MM.1S (cell line): ENCODE measurements at regions not wholly inside any gene's neighbourhood (a gene's known extent, or its start where the extent isn't known, plus 50 kb on each side); places are given as distances from the start of the nearest gene placed in this dataset.

Experiments used
- DNase-seq: peaks from one replicate; pipeline ENCODE4 v3.0.0-alpha.2; 2015
- H2AFZ ChIP-seq: fragments of 300-600 bp; sonication (generic); 2 replicates; pipeline ENCODE4 v1.6.0; 2016; ENCODE audit warnings: antibody characterized with exemption, low read length
- H3F3A ChIP-seq: fragments of 300-600 bp; sonication (generic); 2 replicates; pipeline ENCODE4 v1.6.1; 2016; ENCODE audit warnings: mild to moderate bottlenecking, antibody characterized with exemption, low read length, moderate library complexity, mixed read lengths; ENCODE audit not compliant: insufficient read depth
- H3K27ac ChIP-seq: fragments of 300-600 bp; sonication (generic); 2 replicates; pipeline ENCODE4 v1.5.1; 2016; ENCODE audit warnings: mild to moderate bottlenecking, low read length
- H3K27me3 ChIP-seq: fragments of 300-600 bp; sonication (generic); replicated peaks from 2 replicates; pipeline ENCODE4 v1.6.0; 2016; ENCODE audit warnings: low read length; ENCODE audit not compliant: insufficient read depth
- H3K36me3 ChIP-seq: fragments of 300-600 bp; sonication (generic); replicated peaks from 2 replicates; pipeline ENCODE4 v1.6.1; 2016; ENCODE audit warnings: mild to moderate bottlenecking, low read length, mixed read lengths; ENCODE audit not compliant: insufficient read depth
- H3K4me1 ChIP-seq: fragments of 300-600 bp; sonication (generic); 2 replicates; pipeline ENCODE4 v1.6.1; 2016; ENCODE audit warnings: low read length, mixed read lengths
- H3K4me2 ChIP-seq: fragments of 300-600 bp; sonication (generic); 2 replicates; pipeline ENCODE4 v1.6.0; 2016; ENCODE audit warnings: low read depth, low read length
- H3K4me3 ChIP-seq: fragments of 300-600 bp; sonication (generic); 2 replicates; pipeline ENCODE4 v1.5.1; 2016; ENCODE audit warnings: low read length, mixed read lengths
- H3K79me2 ChIP-seq: fragments of 300-600 bp; sonication (generic); 2 replicates; pipeline ENCODE4 v1.6.1; 2016; ENCODE audit warnings: mixed run types, low read length, mixed read lengths
- H3K9ac ChIP-seq: fragments of 300-600 bp; sonication (generic); 2 replicates; pipeline ENCODE4 v1.6.1; 2016; ENCODE audit warnings: low read length, mixed read lengths
- H3K9me2 ChIP-seq: fragments of 300-600 bp; sonication (generic); replicated peaks from 2 replicates; pipeline ENCODE4 v1.6.1; 2016; ENCODE audit warnings: mild to moderate bottlenecking, low read length, mixed read lengths; ENCODE audit not compliant: insufficient read depth
- H3K9me3 ChIP-seq: fragments of 300-600 bp; sonication (generic); replicated peaks from 2 replicates; pipeline ENCODE4 v1.6.1; 2016; ENCODE audit warnings: mild to moderate bottlenecking, low read length, mixed read lengths; ENCODE audit not compliant: insufficient read depth
- H4K20me1 ChIP-seq: fragments of 300-600 bp; sonication (generic); 2 replicates; pipeline ENCODE4 v1.6.1; 2016; ENCODE audit warnings: mild to moderate bottlenecking, low read length, moderate library complexity, mixed read lengths; ENCODE audit not compliant: insufficient read depth
- EZH2 ChIP-seq: fragments of 300-600 bp; sonication (generic); optimal IDR thresholded peaks from 2 replicates; pipeline ENCODE3; 2017; ENCODE audit warnings: low read depth, mild to moderate bottlenecking, antibody characterized with exemption, low read length, mixed read lengths
- EZH2phosphoT487 ChIP-seq: fragments of 300-600 bp; sonication (generic); IDR thresholded peaks from 2 replicates; pipeline ENCODE4 v1.6.1; 2018; ENCODE audit warnings: antibody characterized with exemption, low read length
- TF ChIP-seq, protein P1 (sequence below): fragments of 300-600 bp; sonication (generic); IDR thresholded peaks from 2 replicates; pipeline ENCODE4 v1.5.1; 2016; ENCODE audit warnings: antibody characterized with exemption, low read length, mixed read lengths

- Histone ChIP-seq H3K27me3 (no peaks in the 10 kb centered on the region), H3K79me2 (no peaks in the 10 kb centered on the region), H3K9ac (no peak overlapping the region), H3K4me3 (no peak overlapping the region), H3K4me1 (no peaks in the 10 kb centered on the region), H2AFZ (no peak overlapping the region), H3K9me3 (no peaks in the 10 kb centered on the region), H4K20me1 (no peaks in the 10 kb centered on the region), H3K4me2 (no peak overlapping the region), H3K9me2 (no peaks in the 10 kb centered on the region), H3F3A (no peaks in the 10 kb centered on the region), H3K27ac (no peak overlapping the region), H3K36me3 (no peaks in the 10 kb centered on the region)
- TF ChIP-seq, protein P1, sequence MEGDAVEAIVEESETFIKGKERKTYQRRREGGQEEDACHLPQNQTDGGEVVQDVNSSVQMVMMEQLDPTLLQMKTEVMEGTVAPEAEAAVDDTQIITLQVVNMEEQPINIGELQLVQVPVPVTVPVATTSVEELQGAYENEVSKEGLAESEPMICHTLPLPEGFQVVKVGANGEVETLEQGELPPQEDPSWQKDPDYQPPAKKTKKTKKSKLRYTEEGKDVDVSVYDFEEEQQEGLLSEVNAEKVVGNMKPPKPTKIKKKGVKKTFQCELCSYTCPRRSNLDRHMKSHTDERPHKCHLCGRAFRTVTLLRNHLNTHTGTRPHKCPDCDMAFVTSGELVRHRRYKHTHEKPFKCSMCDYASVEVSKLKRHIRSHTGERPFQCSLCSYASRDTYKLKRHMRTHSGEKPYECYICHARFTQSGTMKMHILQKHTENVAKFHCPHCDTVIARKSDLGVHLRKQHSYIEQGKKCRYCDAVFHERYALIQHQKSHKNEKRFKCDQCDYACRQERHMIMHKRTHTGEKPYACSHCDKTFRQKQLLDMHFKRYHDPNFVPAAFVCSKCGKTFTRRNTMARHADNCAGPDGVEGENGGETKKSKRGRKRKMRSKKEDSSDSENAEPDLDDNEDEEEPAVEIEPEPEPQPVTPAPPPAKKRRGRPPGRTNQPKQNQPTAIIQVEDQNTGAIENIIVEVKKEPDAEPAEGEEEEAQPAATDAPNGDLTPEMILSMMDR: no peak
- TF ChIP-seq EZH2 (no peak), EZH2phosphoT487 (no peak)
- no peak for DNase-seq
Measured at GRCh38 chr14:25993830-25994229, 604.0 kb downstream of the NOVA1 start.

DNA sequence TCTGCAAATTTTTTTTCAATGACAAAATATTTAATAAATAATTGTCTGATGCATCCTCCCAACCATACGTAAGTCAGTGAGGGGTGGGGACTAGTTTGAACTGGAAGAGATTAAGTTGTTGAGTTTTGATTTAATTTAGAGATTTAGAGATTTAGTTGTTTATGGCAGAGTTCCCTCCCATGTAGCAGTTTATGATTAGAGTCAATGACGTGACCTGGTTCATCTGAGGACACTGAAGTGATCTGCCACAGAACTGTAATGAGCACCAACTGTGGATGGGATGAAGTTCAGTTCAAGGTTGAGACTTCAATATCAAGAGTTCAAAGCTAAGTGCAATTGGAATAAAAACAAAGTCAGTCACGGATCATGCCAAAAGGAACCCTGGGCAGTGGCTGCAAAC is 609.3 kb downstream of the NOVA1 start:
- no peaks in the 10 kb centered on the region for H3K27me3 ChIP-seq
- H3K9me3 ChIP-seq: no peaks in the 10 kb centered on the region
- no peaks in the 10 kb centered on the region for H4K20me1 ChIP-seq
- H2AFZ ChIP-seq: no peak overlapping the region
- no peak overlapping the region for H3K4me2 ChIP-seq
- no peaks in the 10 kb centered on the region for H3K4me1 ChIP-seq
- H3K79me2 ChIP-seq: no peaks in the 10 kb centered on the region
- no peak for DNase-seq
- no peaks in the 10 kb centered on the region for H3K36me3 ChIP-seq
- TF ChIP-seq, protein P1: no peak
- no peak for TF ChIP-seq EZH2phosphoT487
- TF ChIP-seq EZH2: no peak
- no peaks in the 10 kb centered on the region for H3K9me2 ChIP-seq
- no peak overlapping the region for H3K9ac ChIP-seq
- H3K4me3 ChIP-seq: no peak overlapping the region
- no peak overlapping the region for H3K27ac ChIP-seq
- no peaks in the 10 kb centered on the region for H3F3A ChIP-seq

DNA sequence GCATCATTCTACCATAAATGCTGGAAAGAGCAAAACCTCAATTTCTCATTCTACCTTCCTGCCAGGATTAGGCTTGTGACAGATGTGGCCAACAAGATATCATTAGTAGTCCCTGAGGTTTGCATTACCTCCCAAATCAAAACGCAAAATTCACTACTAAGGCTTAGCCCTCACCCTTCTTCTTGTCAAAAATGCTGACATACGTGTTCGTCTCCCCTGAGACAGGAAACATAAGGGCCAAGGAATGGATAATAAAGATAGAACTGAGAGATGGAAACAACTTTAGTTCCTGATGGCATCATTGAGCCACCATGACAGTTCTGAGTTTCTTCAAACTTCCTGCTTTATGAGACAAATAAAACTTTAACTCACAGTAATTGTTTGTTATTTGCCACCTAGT is 642.1 kb downstream of the NOVA1 start:
- H3F3A ChIP-seq: no peaks in the 10 kb centered on the region
- H4K20me1 ChIP-seq: no peaks in the 10 kb centered on the region
- no peak overlapping the region for H2AFZ ChIP-seq
- no peak for DNase-seq
- no peak overlapping the region for H3K27ac ChIP-seq
- H3K79me2 ChIP-seq: no peaks in the 10 kb centered on the region
- no peaks in the 10 kb centered on the region for H3K4me1 ChIP-seq
- no peaks in the 10 kb centered on the region for H3K9me3 ChIP-seq
- H3K4me3 ChIP-seq: no peak overlapping the region
- no peaks in the 10 kb centered on the region for H3K36me3 ChIP-seq
- H3K4me2 ChIP-seq: no peak overlapping the region
- TF ChIP-seq EZH2 (no peak), EZH2phosphoT487 (no peak)
- TF ChIP-seq, protein P1: no peak
- no peaks in the 10 kb centered on the region for H3K9me2 ChIP-seq
- H3K9ac ChIP-seq: no peak overlapping the region
- H3K27me3 ChIP-seq: no peaks in the 10 kb centered on the region
